ENCODE measurements at regions not wholly inside any gene's neighbourhood (a gene's known extent, or its start where the extent isn't known, plus 50 kb on each side); places are given as distances from the start of the nearest gene placed in this dataset.

- TF ChIP-seq EZH2 (IDR thresholded peaks at IDR 0.05) = no peak
- no peak for TF ChIP-seq CTCF (IDR thresholded peaks at IDR 0.05)
- TF ChIP-seq EZH2phosphoT487 (IDR thresholded peaks at IDR 0.05) = no peak
These were observed 560.4 kb downstream of the CD109 start for GRCh38 chr6:74256381-74256780.
